ENCODE measurements at regions not wholly inside any gene's neighbourhood (a gene's known extent, or its start where the extent isn't known, plus 50 kb on each side); places are given as distances from the start of the nearest gene placed in this dataset.

DNA sequence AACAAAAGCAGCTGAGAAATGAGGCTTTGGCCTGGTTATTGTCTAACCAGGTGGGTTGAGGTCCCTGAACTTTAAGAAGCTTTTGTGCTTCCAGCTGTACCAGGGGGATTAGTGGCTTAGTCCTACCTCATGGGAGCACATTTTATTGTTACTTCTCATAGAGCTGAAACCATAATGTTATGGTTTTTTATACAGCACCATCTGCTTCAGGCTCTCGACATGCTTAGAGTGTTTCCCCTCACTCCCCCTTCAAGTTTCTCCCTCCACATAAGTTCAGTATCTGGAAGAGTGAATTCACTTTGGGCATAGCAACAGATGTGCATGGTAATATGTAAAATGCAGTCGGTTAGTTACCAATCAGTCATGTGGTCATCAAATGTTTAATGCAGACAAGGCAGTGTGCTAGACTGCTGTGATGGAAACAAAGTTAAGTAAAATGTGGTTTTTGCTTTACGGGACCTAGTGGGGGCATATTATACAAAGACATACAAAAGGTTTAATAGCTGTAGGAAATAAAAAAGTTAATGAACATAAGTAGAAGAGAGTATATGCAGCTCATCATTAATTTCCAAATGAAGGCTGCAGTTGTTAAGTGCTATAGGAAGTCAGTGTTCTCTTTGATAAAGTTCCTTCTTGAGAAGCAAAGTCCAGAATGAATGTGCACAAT, 95.9 kb upstream of the SPRY4 start:
- Mint-ChIP-seq H3K36me3 (no peaks in the 10 kb centered on the region), H3K4me1 (ENCODE audit: unreplicated experiment) (peaks cover 5% of the 10 kb centered on the region), H3K27me3 (no peaks in the 10 kb centered on the region), H3K9me3 (no peaks in the 10 kb centered on the region), H3K27ac (no peak overlapping the region), H3K4me3 (no peak overlapping the region)
- DNase-seq (ENCODE audit: extremely low spot score, unreplicated experiment), result no peak
- no peak for TF ChIP-seq CTCF (conservative IDR thresholded peaks at IDR 0.05)

- no peaks in the 10 kb centered on the region for H3K36me3 Mint-ChIP-seq
- no peaks in the 10 kb centered on the region for H3K4me1 Mint-ChIP-seq (ENCODE audit: unreplicated experiment)
- H3K9me3 Mint-ChIP-seq, result no peaks in the 10 kb centered on the region
- no peak for DNase-seq (ENCODE audit: extremely low spot score, unreplicated experiment)
- H3K27me3 Mint-ChIP-seq, result no peaks in the 10 kb centered on the region
- H3K4me3 Mint-ChIP-seq, result no peak overlapping the region
- TF ChIP-seq CTCF (conservative IDR thresholded peaks at IDR 0.05), result no peak
- H3K27ac Mint-ChIP-seq, result no peak overlapping the region
Measured at GRCh38 chr5:142412581-142412980, 87.8 kb upstream of the SPRY4 start.

GRCh38 chr5:142411656-142412425, 87.0 kb upstream of the SPRY4 start:
- Mint-ChIP-seq H3K4me1 (ENCODE audit: unreplicated experiment) (no peaks in the 10 kb centered on the region), H3K4me3 (no peak overlapping the region), H3K27me3 (no peaks in the 10 kb centered on the region), H3K9me3 (no peaks in the 10 kb centered on the region), H3K36me3 (no peaks in the 10 kb centered on the region), H3K27ac (no peak overlapping the region)
- no peak for DNase-seq (ENCODE audit: extremely low spot score, unreplicated experiment)
- no peak for TF ChIP-seq CTCF (conservative IDR thresholded peaks at IDR 0.05)

- no peak overlapping the region for H3K4me3 Mint-ChIP-seq
- H3K9me3 Mint-ChIP-seq, result no peaks in the 10 kb centered on the region
- no peak overlapping the region for H3K27ac Mint-ChIP-seq
- H3K36me3 Mint-ChIP-seq, result no peaks in the 10 kb centered on the region
- no peak for TF ChIP-seq CTCF (conservative IDR thresholded peaks at IDR 0.05)
- H3K27me3 Mint-ChIP-seq, result no peaks in the 10 kb centered on the region
- no peaks in the 10 kb centered on the region for H3K4me1 Mint-ChIP-seq (ENCODE audit: unreplicated experiment)
- DNase-seq (ENCODE audit: extremely low spot score, unreplicated experiment), result no peak
Measured at GRCh38 chr5:142411103-142411502, 86.3 kb upstream of the SPRY4 start.

DNA sequence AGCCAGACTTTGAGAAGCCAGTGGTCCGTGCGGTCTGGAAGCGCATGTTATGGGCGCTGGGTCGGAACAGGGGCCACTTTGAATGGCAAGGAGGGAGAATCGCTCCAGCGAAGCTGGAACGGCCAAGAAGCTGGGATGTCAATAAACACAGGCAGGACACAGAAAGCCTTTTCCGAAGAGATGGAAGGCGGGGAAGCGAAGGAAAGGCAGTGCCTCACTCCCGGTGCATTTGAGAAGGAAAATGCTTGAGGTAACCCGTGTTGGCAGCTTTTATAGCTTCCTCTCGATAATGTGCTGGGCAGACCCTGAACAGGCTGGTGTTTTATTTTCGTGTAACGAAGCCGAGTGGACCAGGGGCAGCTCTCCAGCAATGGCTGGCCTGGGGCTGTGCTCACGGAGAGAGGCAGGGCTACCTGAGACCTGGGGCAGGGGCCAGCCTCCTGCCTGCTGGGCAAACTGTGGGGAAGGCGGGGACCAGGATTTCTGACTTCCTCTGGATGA, 84.2 kb upstream of the SPRY4 start:
- Mint-ChIP-seq H3K27ac (no peak overlapping the region), H3K4me3 (no peak overlapping the region), H3K27me3 (no peaks in the 10 kb centered on the region), H3K9me3 (no peaks in the 10 kb centered on the region), H3K36me3 (no peaks in the 10 kb centered on the region), H3K4me1 (ENCODE audit: unreplicated experiment) (peaks cover 11% of the 10 kb centered on the region)
- DNase-seq (ENCODE audit: extremely low spot score, unreplicated experiment), result no peak
- no peak for TF ChIP-seq CTCF (conservative IDR thresholded peaks at IDR 0.05)

All from type B pancreatic cell (in vitro differentiated cells).